Glomerular endothelial cell (primary cell): ENCODE measurements at regions not wholly inside any gene's neighbourhood (a gene's known extent, or its start where the extent isn't known, plus 50 kb on each side); places are given as distances from the start of the nearest gene placed in this dataset.
"Not testable (repeated sequence)": the region's sequence is repeated elsewhere in the genome, so short reads cannot be mapped to it uniquely, and the experiment has no call there.

Experiments used
- DNase-seq: peaks from one replicate; pipeline ENCODE4 v3.0.0-alpha.2; 2011; ENCODE audit warnings: low read depth, low spot score; ENCODE audit errors: extremely low read depth

DNA sequence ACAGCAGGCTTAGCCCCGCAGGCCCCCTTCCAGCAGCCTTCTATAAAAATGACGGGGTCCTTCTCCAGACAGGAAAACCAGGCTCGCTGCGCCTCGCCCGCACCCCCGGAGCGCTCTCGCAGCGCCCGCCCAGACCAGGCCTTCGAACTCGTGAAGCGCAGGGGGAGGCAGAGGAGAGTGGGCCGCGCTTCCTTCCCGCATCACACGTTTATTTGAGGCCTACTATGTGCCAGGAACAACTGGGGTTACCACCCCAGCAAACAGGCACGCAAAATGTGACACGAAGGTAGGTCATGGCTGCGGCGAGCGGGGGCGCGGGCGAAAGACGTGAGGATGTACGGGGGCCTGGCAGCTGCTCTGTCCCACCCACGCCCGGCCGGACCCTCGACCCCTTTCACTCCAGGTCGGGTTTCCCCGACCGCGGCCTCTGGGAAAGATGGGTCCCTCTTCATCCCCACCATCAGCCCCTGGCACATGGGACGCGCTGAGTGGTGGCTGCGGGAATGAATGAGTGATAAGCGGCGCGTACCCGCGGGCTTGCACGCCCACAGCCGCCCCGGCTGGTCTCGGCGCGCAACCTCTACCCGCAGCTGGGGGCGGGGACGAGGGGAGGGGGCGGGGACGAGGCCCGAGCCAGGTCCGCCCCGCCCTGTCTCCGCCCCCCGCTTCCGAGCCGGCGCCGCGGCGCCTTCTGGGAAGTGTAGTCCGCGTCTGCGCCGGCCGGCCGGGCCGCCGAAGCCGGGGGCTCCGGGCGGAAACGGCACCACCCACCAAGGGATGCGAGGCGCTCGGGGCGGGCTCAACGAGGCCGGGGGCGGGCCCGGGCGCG lies 59.1 kb downstream of the ZNF467 start:
- DNase-seq, result no peak

GRCh38 chr7:149713731-149714068 lies 59.7 kb downstream of the ZNF467 start:
- DNase-seq, result no peak

DNA sequence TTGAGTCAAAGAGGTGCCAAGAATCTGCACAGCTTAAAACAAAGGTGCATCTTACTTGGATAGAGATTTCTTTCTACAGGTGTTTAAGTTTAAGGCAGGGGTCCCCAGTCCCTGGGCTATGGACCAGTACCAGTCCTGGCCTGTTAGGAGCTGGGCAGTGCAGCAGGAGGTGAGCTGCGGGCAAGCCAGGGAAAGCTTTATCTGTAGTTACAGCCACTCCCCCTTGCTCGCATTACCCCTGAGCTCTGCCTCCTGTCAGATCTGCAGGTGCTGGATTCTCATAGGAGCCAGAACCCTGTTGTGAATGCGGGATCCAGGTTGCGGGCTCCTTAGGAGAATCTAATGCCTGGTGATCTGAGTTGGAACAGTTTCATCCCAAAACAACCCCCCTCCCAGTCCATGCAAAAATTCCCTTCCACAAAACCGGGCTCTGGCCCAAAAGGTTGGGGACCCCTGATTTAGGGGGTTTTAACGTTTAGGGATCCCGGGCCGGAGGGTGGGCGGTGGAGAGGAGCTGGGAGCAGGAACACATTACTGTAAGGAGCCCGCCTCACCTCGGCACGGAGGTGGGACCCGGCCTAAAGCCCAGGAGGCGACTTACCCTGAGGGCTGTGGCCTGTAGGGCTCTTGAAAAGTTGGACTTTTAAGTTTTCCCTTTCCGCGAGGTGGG lies 60.2 kb downstream of the ZNF467 start:
- no peak for DNase-seq

GRCh38 chr7:149708026-149708425 lies 65.4 kb downstream of the ZNF467 start:
- DNase-seq, result no peak

GRCh38 chr7:149707448-149707886 lies 65.9 kb downstream of the ZNF467 start:
- DNase-seq, result no peak

GRCh38 chr7:149706398-149706797 lies 67.0 kb downstream of the ZNF467 start:
- no peak for DNase-seq

DNA sequence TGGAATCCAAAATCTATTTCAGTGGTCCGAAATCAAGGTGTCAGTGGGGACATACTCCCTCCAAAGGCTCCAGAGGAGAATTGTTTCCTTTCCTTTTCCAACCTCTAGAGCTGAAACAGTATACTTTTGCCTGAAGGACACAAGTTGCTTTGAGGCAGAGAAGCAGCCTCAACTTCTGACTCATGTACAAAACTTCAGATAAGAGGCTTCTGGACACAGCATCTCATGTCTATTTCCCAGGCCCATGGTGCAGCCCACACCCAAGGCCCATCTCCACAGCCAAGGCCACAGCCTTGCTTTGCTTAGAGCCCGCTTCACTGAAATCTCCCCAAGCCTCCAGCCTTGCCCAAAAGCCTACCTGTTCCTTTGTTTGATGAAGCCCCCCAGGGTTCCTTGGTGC lies 68.9 kb downstream of the ZNF467 start:
- no peak for DNase-seq

DNA sequence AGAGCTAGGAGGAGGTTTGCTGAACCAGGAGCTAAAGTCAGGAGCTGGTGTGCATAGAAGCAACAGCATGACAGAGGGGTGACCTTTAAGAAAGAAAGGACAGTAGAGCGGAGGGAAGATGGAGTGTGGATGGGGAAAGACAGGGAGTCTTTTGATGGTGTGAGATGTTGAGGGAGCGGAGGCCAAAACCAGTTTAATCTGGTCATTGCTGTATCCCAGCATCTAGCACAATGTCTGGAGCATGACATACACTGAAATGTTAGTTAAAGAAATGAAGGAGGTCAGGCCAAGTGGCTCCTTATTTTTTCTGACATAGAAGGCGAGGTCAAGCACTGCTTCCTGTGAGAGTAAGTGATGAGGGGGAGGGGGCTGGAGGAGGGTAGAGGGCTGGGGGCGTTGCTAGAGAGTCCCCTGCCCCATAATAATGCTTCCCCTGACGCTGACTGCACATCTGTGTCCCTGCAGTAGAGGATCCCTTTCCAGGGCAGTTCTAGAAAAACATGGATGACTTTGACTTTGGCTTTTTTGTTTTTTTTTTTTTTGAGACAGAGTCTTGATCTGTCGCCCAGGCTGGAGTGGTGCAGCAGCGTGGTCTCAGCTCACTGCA lies 70.2 kb downstream of the ZNF467 start:
- DNase-seq, result no peak

DNA sequence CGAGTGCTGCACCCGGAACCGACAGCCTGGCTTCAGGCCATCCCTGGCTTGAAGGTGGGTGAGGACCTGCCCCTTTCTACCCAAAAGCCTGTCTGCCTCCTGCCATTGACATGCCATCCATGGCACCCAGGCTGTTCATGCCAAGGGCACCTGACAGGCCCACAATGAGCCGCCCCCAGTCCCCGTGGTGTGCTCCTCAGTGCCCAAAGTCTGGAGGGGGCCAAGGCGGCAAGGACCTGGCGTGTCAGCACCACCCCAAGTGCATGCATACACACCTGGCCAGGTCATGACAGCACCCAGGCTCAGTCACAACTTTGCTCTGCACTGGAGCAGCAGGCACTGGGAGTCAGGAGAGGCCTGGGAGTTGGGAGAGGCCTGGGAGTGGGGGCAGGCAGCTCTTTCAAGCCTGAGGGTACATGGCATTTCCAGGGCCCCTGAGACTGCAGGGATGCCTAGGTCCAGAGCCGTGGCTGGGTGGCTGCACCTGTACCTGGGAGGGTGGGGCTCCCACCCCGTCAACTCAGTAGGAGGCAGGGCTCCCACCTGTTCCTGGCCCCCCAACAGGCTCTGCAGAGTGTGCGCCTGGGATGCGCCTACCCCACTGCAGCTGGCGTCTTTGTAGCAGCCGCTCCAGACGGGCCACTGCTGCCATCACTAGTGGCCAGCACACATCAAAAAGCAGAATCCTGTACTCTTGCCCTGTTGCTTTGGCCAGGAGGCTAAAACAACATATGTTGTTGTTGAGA lies 71.7 kb downstream of the ZNF467 start:
- no peak for DNase-seq

GRCh38 chr7:149697767-149698166 lies 75.6 kb downstream of the ZNF467 start:
- DNase-seq, result not testable (repeated sequence)

GRCh38 chr7:149696280-149696679 lies 77.1 kb downstream of the ZNF467 start:
- DNase-seq, result no peak

- no peak for DNase-seq
Observed at GRCh38 chr7:149692557-149692982, 80.8 kb downstream of the ZNF467 start.

DNA sequence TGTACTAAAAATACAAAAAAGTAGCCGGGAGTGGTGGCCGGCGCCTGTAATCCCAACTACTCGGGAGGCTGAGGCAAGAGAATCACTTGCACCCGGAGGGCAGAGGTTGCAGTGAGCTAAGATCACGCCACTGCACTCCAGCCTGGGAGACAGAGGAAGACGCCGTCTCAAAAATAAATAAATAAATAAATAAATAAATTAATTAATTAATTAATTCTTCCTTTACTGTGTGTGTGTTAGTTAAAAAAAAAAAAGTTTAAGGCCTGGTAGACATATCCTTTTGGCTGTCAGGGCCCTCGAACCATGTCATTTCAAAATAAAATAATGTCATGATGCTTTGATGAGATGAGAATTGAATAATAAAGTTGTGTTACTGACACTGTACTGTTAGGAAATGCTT lies 81.3 kb downstream of the ZNF467 start:
- DNase-seq, result no peak

DNA sequence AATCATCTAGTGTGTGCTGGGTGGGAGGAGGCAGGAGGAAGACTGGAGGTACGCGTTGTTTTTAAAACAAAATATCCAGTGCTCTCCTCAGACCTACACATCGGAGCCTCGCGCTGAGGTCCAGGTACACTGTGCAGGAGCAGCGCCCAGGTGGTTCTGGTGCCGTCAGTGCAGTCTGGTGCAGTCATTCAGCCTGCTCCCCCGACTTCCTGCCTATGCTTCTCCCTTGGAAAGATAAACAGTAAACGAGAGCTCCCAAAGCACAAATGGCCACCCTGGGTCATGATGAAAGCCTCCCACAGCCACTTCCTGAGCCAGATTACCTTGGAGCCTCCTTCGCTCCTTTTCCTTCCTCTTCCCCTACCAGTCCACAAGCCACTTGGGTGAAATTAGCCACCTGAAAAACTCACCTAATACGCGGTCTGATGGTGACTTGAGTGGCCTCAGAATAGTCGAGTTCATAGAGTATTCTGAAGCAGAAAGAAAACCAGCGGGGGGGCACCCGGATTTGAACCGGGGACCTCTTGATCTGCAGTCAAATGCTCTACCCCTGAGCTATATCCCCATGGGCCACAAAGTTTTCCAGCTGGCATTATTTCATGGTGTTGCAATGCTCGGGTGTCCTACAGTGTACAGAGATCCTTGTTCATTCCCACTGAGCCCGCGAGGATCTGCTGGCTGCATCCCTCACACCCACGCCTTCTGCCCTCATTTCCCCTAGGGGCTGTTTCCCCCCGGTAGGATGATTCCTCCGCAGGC lies 82.5 kb downstream of the ZNF467 start:
- no peak for DNase-seq

DNA sequence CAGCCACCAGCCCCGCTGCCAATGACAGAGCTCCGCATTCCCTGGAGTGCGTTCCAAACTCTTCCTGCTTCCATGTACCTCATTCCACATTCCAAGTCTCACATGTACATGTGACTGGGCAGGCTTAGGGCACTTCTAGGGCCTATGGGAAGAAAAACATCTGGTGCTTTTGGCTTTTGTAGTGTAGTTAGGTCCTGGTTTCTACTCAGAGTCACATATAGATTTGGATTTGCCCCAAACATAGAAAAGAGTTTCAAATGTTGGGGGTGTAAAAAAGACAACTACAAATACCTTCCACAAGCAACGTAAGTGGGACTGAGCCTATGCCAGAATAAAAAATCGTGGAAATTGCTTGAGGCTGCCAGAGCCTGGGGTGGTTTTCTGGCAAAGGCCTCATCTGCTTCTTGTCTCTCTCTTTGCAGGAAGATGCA lies 84.1 kb downstream of the ZNF467 start:
- DNase-seq, result no peak

- no peak for DNase-seq
Observed at GRCh38 chr7:149688836-149689235, 84.6 kb downstream of the ZNF467 start.

- not testable (repeated sequence) for DNase-seq
Observed at GRCh38 chr7:149687820-149688219, 85.6 kb downstream of the ZNF467 start.

- no peak for DNase-seq
Observed at GRCh38 chr7:149686449-149686848, 86.9 kb downstream of the ZNF467 start.

GRCh38 chr7:149686011-149686410 lies 87.4 kb downstream of the ZNF467 start:
- no peak for DNase-seq

DNA sequence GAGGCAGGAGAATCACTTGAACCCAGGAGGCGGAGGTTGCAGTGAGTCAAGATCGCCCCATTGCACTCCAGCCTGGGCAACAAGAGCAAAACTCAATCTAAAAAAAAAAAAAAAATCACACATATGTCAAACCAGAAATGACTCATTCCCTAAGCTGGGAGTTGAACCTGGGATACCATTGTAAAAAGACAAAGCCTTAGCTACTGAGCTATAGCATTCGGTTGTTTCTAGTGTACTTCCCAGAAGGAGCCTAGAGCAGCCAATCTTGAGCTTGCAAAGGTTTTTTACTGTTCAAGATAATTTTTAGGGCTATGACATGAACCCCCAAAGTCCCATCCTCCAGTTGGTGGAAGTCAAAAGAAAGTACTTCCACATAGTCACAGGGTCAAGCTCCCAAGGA lies 87.9 kb downstream of the ZNF467 start:
- DNase-seq, result no peak
